ENCODE measurements at regions not wholly inside any gene's neighbourhood (a gene's known extent, or its start where the extent isn't known, plus 50 kb on each side); places are given as distances from the start of the nearest gene placed in this dataset.

DNA sequence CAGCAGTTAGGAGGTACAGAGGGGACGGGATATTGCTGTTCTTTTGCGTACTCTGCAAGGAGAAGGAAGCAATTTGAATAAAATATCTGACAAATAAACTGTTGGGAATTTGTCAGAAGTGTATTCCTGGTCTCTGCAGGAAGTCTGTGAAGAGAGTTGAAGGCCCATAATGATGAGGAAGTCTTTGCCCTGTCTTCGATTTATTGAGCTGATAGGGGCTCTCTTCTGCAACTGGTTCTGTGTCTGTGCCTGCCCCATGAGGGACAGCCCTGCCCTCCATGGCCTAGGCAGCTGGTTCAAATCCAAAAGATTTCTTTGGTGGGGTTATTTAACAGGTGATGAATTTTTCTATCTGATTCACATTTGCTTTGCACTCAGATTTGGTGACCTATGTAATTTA is 339.7 kb upstream of the EDNRB start (continued):
- TF ChIP-seq, protein P1, sequence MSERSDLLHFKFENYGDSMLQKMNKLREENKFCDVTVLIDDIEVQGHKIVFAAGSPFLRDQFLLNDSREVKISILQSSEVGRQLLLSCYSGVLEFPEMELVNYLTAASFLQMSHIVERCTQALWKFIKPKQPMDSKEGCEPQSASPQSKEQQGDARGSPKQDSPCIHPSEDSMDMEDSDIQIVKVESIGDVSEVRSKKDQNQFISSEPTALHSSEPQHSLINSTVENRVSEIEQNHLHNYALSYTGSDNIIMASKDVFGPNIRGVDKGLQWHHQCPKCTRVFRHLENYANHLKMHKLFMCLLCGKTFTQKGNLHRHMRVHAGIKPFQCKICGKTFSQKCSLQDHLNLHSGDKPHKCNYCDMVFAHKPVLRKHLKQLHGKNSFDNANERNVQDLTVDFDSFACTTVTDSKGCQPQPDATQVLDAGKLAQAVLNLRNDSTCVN (CRISPR knock-in tag; IDR thresholded peaks at IDR 0.05; ENCODE audit: borderline replicate concordance): no peak
- TF ChIP-seq, protein P2, sequence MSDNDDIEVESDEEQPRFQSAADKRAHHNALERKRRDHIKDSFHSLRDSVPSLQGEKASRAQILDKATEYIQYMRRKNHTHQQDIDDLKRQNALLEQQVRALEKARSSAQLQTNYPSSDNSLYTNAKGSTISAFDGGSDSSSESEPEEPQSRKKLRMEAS (IDR thresholded peaks at IDR 0.05): no peak
- TF ChIP-seq RAD51 (IDR thresholded peaks at IDR 0.05; ENCODE audit: borderline replicate concordance) (no peak), MEIS1 (CRISPR knock-in tag; IDR thresholded peaks at IDR 0.05; ENCODE audit: borderline replicate concordance) (no peak), ZNF562 (CRISPR knock-in tag; IDR thresholded peaks at IDR 0.05; ENCODE audit: borderline replicate concordance) (no peak)
- TF ChIP-seq, protein P3, sequence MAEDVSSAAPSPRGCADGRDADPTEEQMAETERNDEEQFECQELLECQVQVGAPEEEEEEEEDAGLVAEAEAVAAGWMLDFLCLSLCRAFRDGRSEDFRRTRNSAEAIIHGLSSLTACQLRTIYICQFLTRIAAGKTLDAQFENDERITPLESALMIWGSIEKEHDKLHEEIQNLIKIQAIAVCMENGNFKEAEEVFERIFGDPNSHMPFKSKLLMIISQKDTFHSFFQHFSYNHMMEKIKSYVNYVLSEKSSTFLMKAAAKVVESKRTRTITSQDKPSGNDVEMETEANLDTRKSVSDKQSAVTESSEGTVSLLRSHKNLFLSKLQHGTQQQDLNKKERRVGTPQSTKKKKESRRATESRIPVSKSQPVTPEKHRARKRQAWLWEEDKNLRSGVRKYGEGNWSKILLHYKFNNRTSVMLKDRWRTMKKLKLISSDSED (CRISPR knock-in tag; IDR thresholded peaks at IDR 0.05): no peak

DNA sequence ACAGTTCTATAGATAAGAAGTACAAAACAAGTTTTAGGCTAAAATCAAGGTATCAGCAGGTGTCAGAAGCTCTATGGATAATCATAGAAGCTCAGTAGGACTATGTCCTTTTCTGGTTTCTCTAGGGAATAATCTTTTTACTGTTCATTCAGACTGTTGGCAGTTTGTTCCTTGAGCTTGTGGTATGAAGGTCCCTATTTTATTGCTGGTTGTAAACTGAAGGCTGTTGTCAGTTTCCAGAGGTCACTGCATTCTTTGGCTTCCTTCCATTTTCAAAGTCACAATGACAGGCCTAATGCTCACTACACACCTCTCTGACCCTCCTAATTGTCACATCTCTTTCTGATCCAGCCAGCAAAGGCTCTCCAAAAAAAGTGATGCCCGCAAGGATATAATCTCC is 337.9 kb upstream of the EDNRB start:
- H3K4me2 ChIP-seq (ENCODE audit: low read depth, low read length): no peak overlapping the region
- no peak overlapping the region for H3K9ac ChIP-seq (ENCODE audit: insufficient read depth, low read depth, low read length)
- no peaks in the 10 kb centered on the region; a peak in 1 of 5 replicates for H3K27me3 ChIP-seq (ENCODE audit: control insufficient read depth in 1 of 2, insufficient read depth in 2 of 2, low read length in 2 of 2)
- CTCF ChIA-PET (ENCODE audit: low intra/inter-chr PET ratio, low total read pairs): no interaction called here
- H2AFZ ChIP-seq (ENCODE audit: low read length): no peak overlapping the region
- H3K4me3 ChIP-seq (replicated peaks in 1 of 3; ENCODE audit: insufficient read depth in 1 of 3, low read depth in 2 of 3, low read length in 3 of 3): no peak overlapping the region
- intact Hi-C loops (cut with micrococcal nuclease; ENCODE audit: unreplicated experiment): no loop called here
- H3K4me1 ChIP-seq (ENCODE audit: insufficient read depth, low read length): no peaks in the 10 kb centered on the region
- ATAC-seq (no peak), DNase-seq (ENCODE audit: low spot score) (no peak), FAIRE-seq (no peak)
- BruUV-seq (replicated peaks): no TSS peak
- POLR2A ChIA-PET: no interaction called here
- 5% methylated on average over 1 of the region's 1 CpG for WGBS (ENCODE audit: low lambda C conversion rate)
- in situ Hi-C loops (cut with HindIII; ENCODE audit: extremely low pct_ligation_motif_present, low pct_unique_long_range_greater_than_20kb): no loop called here
- peaks cover 7% of the 10 kb centered on the region; the same call in 1 of the 2 replicates for H3K9me3 ChIP-seq (ENCODE audit: low read length)
- H3K79me2 ChIP-seq (ENCODE audit: insufficient read depth, low read length): no peaks in the 10 kb centered on the region
- TF ChIP-seq ZNF703 (CRISPR knock-in tag; IDR thresholded peaks at IDR 0.05; ENCODE audit: borderline replicate concordance) (no peak), CCDC6 (CRISPR knock-in tag; IDR thresholded peaks at IDR 0.05) (no peak), NCOR1 (IDR thresholded peaks at IDR 0.05; ENCODE audit: borderline replicate concordance, low read length) (no peak), ZNF629 (CRISPR knock-in tag; conservative IDR thresholded peaks at IDR 0.05) (no peak), ZNF350 (CRISPR knock-in tag; IDR thresholded peaks at IDR 0.05; ENCODE audit: borderline replicate concordance, low read depth) (no peak), FOSL1 (CRISPR knock-in tag; IDR thresholded peaks at IDR 0.05; ENCODE audit: borderline replicate concordance) (no peak), CBX1 (IDR thresholded peaks at IDR 0.05; ENCODE audit: low read depth) (no peak), ZFP36 (IDR thresholded peaks at IDR 0.05; ENCODE audit: borderline replicate concordance, low read depth, low read length, partially characterized antibody) (no peak), ATF1 (CRISPR knock-in tag; IDR thresholded peaks at IDR 0.05) (no peak)
- TF ChIP-seq, protein P4, sequence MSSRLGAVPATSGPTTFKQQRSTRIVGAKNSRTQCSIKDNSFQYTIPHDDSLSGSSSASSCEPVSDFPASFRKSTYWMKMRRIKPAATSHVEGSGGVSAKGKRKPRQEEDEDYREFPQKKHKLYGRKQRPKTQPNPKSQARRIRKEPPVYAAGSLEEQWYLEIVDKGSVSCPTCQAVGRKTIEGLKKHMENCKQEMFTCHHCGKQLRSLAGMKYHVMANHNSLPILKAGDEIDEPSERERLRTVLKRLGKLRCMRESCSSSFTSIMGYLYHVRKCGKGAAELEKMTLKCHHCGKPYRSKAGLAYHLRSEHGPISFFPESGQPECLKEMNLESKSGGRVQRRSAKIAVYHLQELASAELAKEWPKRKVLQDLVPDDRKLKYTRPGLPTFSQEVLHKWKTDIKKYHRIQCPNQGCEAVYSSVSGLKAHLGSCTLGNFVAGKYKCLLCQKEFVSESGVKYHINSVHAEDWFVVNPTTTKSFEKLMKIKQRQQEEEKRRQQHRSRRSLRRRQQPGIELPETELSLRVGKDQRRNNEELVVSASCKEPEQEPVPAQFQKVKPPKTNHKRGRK (CRISPR knock-in tag; IDR thresholded peaks at IDR 0.05): no peak
- TF ChIP-seq, protein P5, sequence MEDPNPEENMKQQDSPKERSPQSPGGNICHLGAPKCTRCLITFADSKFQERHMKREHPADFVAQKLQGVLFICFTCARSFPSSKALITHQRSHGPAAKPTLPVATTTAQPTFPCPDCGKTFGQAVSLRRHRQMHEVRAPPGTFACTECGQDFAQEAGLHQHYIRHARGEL (CRISPR knock-in tag; IDR thresholded peaks at IDR 0.05): no peak
- TF ChIP-seq, protein P6, sequence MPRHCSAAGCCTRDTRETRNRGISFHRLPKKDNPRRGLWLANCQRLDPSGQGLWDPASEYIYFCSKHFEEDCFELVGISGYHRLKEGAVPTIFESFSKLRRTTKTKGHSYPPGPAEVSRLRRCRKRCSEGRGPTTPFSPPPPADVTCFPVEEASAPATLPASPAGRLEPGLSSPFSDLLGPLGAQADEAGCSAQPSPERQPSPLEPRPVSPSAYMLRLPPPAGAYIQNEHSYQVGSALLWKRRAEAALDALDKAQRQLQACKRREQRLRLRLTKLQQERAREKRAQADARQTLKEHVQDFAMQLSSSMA (CRISPR knock-in tag; IDR thresholded peaks at IDR 0.05): no peak
- H4K20me1 ChIP-seq (ENCODE audit: insufficient read depth, low read length): no peaks in the 10 kb centered on the region
- no peak overlapping the region for H3K27ac ChIP-seq (ENCODE audit: extremely low read length, insufficient read depth, low read length)
- no peaks in the 10 kb centered on the region for H3K36me3 ChIP-seq (replicated peaks in 1 of 2; ENCODE audit: control insufficient read depth in 1 of 2, insufficient read depth in 2 of 2, low read length in 2 of 2)

Measured in HepG2 (cell line).